Vagina (tissue), 2 donors: ENCODE measurements at regions not wholly inside any gene's neighbourhood (a gene's known extent, or its start where the extent isn't known, plus 50 kb on each side); places are given as distances from the start of the nearest gene placed in this dataset.

Source experiments
- CTCF ChIP-seq, 3 experiments: fragments of 450-650 bp in 2 of 3; fragments of 200-600 bp in 1 of 3; sonication (generic) in 1 of 3; IDR thresholded peaks; one replicate each; pipeline ENCODE4 v1.5.1; 2017 to 2019; ENCODE audit warnings: antibody characterized with exemption in 3 of 3, mild to moderate bottlenecking in 2 of 3, moderate library complexity in 2 of 3
- POLR2AphosphoS5 ChIP-seq, 2 donors: sonication (generic); formaldehyde crosslinking; IDR thresholded peaks; one replicate each; pipeline ENCODE4 v1.9.0; 2017; ENCODE audit warnings: antibody characterized with exemption in 2 of 2, mild to moderate bottlenecking in 2 of 2, low read depth in 1 of 2; ENCODE audit not compliant: insufficient read depth in 1 of 2

GRCh38 chr16:61374071-61374470, 662.2 kb downstream of the CDH8 start:
- no peak for TF ChIP-seq CTCF (IDR thresholded peaks at IDR 0.05)
- TF ChIP-seq POLR2AphosphoS5 (IDR thresholded peaks at IDR 0.05; ENCODE audit: insufficient read depth in 1 of 2, low read depth in 1 of 2), result no peak
